Lung (tissue), 11 donors: ENCODE measurements at regions not wholly inside any gene's neighbourhood (a gene's known extent, or its start where the extent isn't known, plus 50 kb on each side); places are given as distances from the start of the nearest gene placed in this dataset.

Experiments used
- ATAC-seq: fragments of 200-7000 bp; cut with Tn5 transposase; one replicate; pipeline ENCODE4 v1.9.1; 2020; ENCODE audit warnings: moderate number of reproducible peaks; ENCODE audit not compliant: insufficient read depth, low FRiP score
- DNase-seq, 3 donors: peaks; one replicate each; pipeline ENCODE4 v3.0.0-alpha.2; 2013 to 2017
- H3K27ac ChIP-seq, 2 donors: one replicate each; pipeline ENCODE4 v1.5.1; 2013; ENCODE audit warnings: mild to moderate bottlenecking in 2 of 2, moderate library complexity in 2 of 2, control low read depth in 1 of 2, inconsistent platforms in 1 of 2, low read depth in 1 of 2, low read length in 1 of 2
- H3K27me3 ChIP-seq, 3 donors: one replicate each; pipeline ENCODE4 v1.5.1; 2013; ENCODE audit warnings: low read length in 2 of 3; ENCODE audit not compliant: control insufficient read depth in 3 of 3, insufficient read depth in 3 of 3
- H3K36me3 ChIP-seq, 4 donors: one replicate each; pipeline ENCODE4 v1.5.1; 2013; ENCODE audit warnings: low read length in 4 of 4, mild to moderate bottlenecking in 1 of 4, moderate library complexity in 1 of 4; ENCODE audit not compliant: control insufficient read depth in 4 of 4, insufficient read depth in 4 of 4
- H3K4me1 ChIP-seq, 5 donors: one replicate each; pipeline ENCODE4 v1.5.1; 2013; ENCODE audit warnings: low read length in 5 of 5, mild to moderate bottlenecking in 2 of 5, moderate library complexity in 1 of 5; ENCODE audit not compliant: control insufficient read depth in 5 of 5, insufficient read depth in 5 of 5
- H3K4me3 ChIP-seq: one replicate; pipeline ENCODE4 v1.5.1; 2013; ENCODE audit warnings: mild to moderate bottlenecking, control low read depth, moderate library complexity
- H3K9ac ChIP-seq, 2 donors: one replicate each; pipeline ENCODE4 v1.5.1; 2013; ENCODE audit warnings: low read length in 2 of 2, control low read depth in 1 of 2; ENCODE audit not compliant: insufficient read depth in 1 of 2
- H3K9me3 ChIP-seq, 4 donors: one replicate each; pipeline ENCODE4 v1.5.1; 2013; ENCODE audit warnings: low read length in 3 of 4, mild to moderate bottlenecking in 1 of 4, moderate library complexity in 1 of 4; ENCODE audit not compliant: control insufficient read depth in 4 of 4, insufficient read depth in 3 of 4
- WGBS, 2 donors: extraction: QIAGEN DNeasy Blood & Tissue Kit; methylation state at CpG; one replicate each; pipeline ENCODE4 v1.1.7; 2013; 5-methylcytosine and 5-hydroxymethylcytosine counted together
- TF ChIP-seq, protein P1 (sequence below): IDR thresholded peaks from 2 replicates; pipeline ENCODE4 v1.5.1; 2012; ENCODE audit warnings: mild to moderate bottlenecking; ENCODE audit errors: control extremely low read depth, extremely low read depth
- donor health status: control.
- donor health status: control.
- donor health status: Bipolar disorder and iron deficiency.
- donor health status: healthy.
- donor health status: DM: yes; HTN: yes; CAD: no.

DNA sequence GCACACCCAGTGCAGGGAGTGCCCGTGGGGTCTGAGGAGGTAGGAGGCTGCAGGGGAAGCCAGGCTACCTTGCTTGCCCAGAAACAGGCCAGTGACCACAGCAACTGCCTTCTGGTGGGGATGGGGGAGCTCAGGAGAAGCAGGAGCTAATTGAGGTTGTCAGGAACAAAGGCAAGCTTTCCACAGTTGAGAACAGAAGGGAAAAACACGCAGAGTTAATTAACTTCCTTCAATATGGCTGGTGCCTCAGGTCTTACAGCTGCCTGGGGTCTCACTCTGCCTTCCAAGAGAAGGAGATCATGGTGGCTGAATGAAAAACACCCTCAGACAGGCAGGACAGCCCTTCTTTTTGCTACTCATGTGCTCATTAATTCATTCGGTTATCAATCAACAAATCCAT, 127.9 kb upstream of the SYT13 start:
- TF ChIP-seq, protein P1, sequence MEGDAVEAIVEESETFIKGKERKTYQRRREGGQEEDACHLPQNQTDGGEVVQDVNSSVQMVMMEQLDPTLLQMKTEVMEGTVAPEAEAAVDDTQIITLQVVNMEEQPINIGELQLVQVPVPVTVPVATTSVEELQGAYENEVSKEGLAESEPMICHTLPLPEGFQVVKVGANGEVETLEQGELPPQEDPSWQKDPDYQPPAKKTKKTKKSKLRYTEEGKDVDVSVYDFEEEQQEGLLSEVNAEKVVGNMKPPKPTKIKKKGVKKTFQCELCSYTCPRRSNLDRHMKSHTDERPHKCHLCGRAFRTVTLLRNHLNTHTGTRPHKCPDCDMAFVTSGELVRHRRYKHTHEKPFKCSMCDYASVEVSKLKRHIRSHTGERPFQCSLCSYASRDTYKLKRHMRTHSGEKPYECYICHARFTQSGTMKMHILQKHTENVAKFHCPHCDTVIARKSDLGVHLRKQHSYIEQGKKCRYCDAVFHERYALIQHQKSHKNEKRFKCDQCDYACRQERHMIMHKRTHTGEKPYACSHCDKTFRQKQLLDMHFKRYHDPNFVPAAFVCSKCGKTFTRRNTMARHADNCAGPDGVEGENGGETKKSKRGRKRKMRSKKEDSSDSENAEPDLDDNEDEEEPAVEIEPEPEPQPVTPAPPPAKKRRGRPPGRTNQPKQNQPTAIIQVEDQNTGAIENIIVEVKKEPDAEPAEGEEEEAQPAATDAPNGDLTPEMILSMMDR, result no peak
- H3K27ac ChIP-seq, result no peak overlapping the region
- H3K36me3 ChIP-seq, result no peaks in the 10 kb centered on the region
- no peak overlapping the region for H3K9ac ChIP-seq
- DNase-seq (no peak), ATAC-seq (no peak)
- H3K9me3 ChIP-seq, result peaks cover 0 to 2% (median 0%) of the 10 kb centered on the region in 4 donors
- H3K27me3 ChIP-seq, result peaks cover 0 to 16% (median 6%) of the 10 kb centered on the region in 3 donors
- no peaks in the 10 kb centered on the region for H3K4me1 ChIP-seq
- no peak overlapping the region for H3K4me3 ChIP-seq
- 74 to 78% methylated on average over 3 of the region's 3 CpGs for WGBS, 2 donors

DNA sequence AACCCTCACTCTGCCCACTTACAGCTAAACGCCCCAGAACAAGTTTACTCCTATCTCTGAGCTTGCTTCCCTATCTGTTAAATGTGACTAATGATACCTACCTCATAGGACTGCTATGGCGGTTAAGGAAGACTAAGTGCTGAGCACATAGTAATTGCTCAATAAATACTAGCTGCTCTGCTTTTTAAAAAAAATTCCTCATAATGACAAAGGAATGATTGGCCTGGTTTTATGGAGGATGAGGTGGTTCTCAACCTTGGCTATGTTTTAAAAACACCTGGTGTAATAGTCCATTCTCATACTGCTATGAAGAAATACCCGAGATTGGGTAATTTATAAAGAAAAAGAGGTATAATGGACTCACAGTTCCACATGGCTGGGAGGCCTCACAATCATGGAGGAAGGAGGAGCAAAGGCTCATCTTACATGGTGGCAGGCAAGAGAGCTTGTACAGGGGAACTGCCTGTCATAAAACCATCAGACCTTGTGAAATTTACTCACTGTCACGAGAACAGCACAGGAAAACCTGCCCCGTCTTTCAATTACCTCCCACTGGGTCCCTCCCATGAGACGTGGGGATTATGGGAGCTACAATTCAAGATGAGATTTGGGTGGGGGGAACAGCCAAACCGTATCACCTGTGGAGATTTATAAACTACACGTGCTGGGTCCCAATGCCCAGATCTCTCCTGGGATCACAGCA, 127.2 kb upstream of the SYT13 start:
- Histone ChIP-seq H3K4me3 (no peak overlapping the region), H3K27ac (no peak overlapping the region), H3K27me3 (peaks cover 0 to 16% (median 9%) of the 10 kb centered on the region in 3 donors), H3K36me3 (no peaks in the 10 kb centered on the region), H3K9ac (no peak overlapping the region), H3K9me3 (peaks cover 0 to 2% (median 0%) of the 10 kb centered on the region in 4 donors), H3K4me1 (no peaks in the 10 kb centered on the region)
- WGBS, 2 donors, result 71 to 77% methylated on average over 8 of the region's 8 CpGs
- TF ChIP-seq, protein P1, result no peak
- ATAC-seq, result no peak
- no peak for DNase-seq

DNA sequence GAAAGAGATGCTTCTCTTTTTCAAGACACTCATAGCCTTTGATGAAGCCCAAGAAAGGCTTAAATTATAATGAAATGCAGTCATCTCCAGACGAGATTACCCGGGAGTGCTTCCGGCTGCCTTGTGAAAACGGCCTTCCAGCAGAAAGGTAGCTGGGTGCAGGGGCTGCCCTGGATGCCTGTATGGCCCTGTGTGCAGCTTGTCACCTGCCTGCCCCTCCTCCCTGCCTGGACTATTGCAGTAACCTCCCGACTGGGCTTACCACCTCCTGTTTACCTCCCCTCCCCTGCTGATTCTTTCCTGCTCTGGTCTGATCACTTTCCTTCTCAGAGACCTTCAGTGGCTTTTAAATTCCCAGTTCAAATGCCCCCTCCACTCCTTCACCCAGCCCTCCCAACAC, 126.4 kb upstream of the SYT13 start:
- H3K4me1 ChIP-seq, result no peaks in the 10 kb centered on the region
- peaks cover 0 to 2% (median 0%) of the 10 kb centered on the region in 4 donors for H3K9me3 ChIP-seq
- TF ChIP-seq, protein P1, result no peak
- H3K27me3 ChIP-seq, result peaks cover 0 to 16% (median 9%) of the 10 kb centered on the region in 3 donors
- no peaks in the 10 kb centered on the region for H3K36me3 ChIP-seq
- ATAC-seq (no peak), DNase-seq (no peak)
- H3K27ac ChIP-seq, result no peak overlapping the region
- H3K9ac ChIP-seq, result no peak overlapping the region
- no peak overlapping the region for H3K4me3 ChIP-seq
- 45 to 48% methylated on average over 5 of the region's 5 CpGs for WGBS, 2 donors
